ENCODE measurements at regions not wholly inside any gene's neighbourhood (a gene's known extent, or its start where the extent isn't known, plus 50 kb on each side); places are given as distances from the start of the nearest gene placed in this dataset.

GRCh38 chr16:86180244-86180643 is 281.3 kb downstream of the IRF8 start:
- Histone ChIP-seq H3K27me3 (replicated peaks; ENCODE audit: insufficient read depth) (no peaks in the 10 kb centered on the region), H3K27ac (no peak overlapping the region), H3K36me3 (no peaks in the 10 kb centered on the region), H3K4me1 (ENCODE audit: control insufficient read depth in 1 of 2, low read depth in 2 of 2) (no peaks in the 10 kb centered on the region), H3K4me3 (no peak overlapping the region), H3K9me3 (peaks cover 3% of the 10 kb centered on the region)
- TF ChIP-seq CTCF (IDR thresholded peaks at IDR 0.05) = no peak
- ATAC-seq (ENCODE audit: insufficient number of reproducible peaks, low FRiP score, low read depth) = no peak
- DNase-seq (ENCODE audit: low spot score) = no peak

GRCh38 chr16:86180780-86181179 is 281.8 kb downstream of the IRF8 start:
- Histone ChIP-seq H3K27me3 (replicated peaks; ENCODE audit: insufficient read depth) (no peaks in the 10 kb centered on the region), H3K27ac (no peak overlapping the region), H3K4me1 (ENCODE audit: control insufficient read depth in 1 of 2, low read depth in 2 of 2) (no peaks in the 10 kb centered on the region), H3K9me3 (peaks cover 3% of the 10 kb centered on the region), H3K36me3 (no peaks in the 10 kb centered on the region), H3K4me3 (no peak overlapping the region)
- DNase-seq (ENCODE audit: low spot score) (no peak), ATAC-seq (ENCODE audit: insufficient number of reproducible peaks, low FRiP score, low read depth) (no peak)
- TF ChIP-seq CTCF (IDR thresholded peaks at IDR 0.05) = no peak

GRCh38 chr16:86181526-86181925 is 282.6 kb downstream of the IRF8 start:
- Histone ChIP-seq H3K4me1 (ENCODE audit: control insufficient read depth in 1 of 2, low read depth in 2 of 2) (no peaks in the 10 kb centered on the region), H3K9me3 (peaks cover 3% of the 10 kb centered on the region), H3K27me3 (replicated peaks; ENCODE audit: insufficient read depth) (no peaks in the 10 kb centered on the region), H3K4me3 (no peak overlapping the region), H3K27ac (no peak overlapping the region), H3K36me3 (no peaks in the 10 kb centered on the region)
- TF ChIP-seq CTCF (IDR thresholded peaks at IDR 0.05) = no peak
- ATAC-seq (ENCODE audit: insufficient number of reproducible peaks, low FRiP score, low read depth) = no peak
- DNase-seq (ENCODE audit: low spot score) = no peak

- Histone ChIP-seq H3K27me3 (replicated peaks; ENCODE audit: insufficient read depth) (no peaks in the 10 kb centered on the region), H3K9me3 (no peaks in the 10 kb centered on the region), H3K27ac (no peak overlapping the region), H3K36me3 (no peaks in the 10 kb centered on the region), H3K4me3 (no peak overlapping the region), H3K4me1 (ENCODE audit: control insufficient read depth in 1 of 2, low read depth in 2 of 2) (no peaks in the 10 kb centered on the region)
- DNase-seq (ENCODE audit: low spot score) = no peak
- ATAC-seq (ENCODE audit: insufficient number of reproducible peaks, low FRiP score, low read depth) = no peak
- TF ChIP-seq CTCF (IDR thresholded peaks at IDR 0.05) = no peak
Measured at GRCh38 chr16:86184185-86184584, 285.2 kb downstream of the IRF8 start.

GRCh38 chr16:86185089-86185488 is 286.1 kb downstream of the IRF8 start:
- Histone ChIP-seq H3K4me3 (no peak overlapping the region), H3K4me1 (ENCODE audit: control insufficient read depth in 1 of 2, low read depth in 2 of 2) (no peaks in the 10 kb centered on the region), H3K36me3 (no peaks in the 10 kb centered on the region), H3K27me3 (replicated peaks; ENCODE audit: insufficient read depth) (no peaks in the 10 kb centered on the region), H3K9me3 (no peaks in the 10 kb centered on the region), H3K27ac (no peak overlapping the region)
- DNase-seq (ENCODE audit: low spot score) = no peak
- no peak for ATAC-seq (ENCODE audit: insufficient number of reproducible peaks, low FRiP score, low read depth)
- no peak for TF ChIP-seq CTCF (IDR thresholded peaks at IDR 0.05)
